Islet precursor cell (in vitro differentiated cells): ENCODE measurements at regions not wholly inside any gene's neighbourhood (a gene's known extent, or its start where the extent isn't known, plus 50 kb on each side); places are given as distances from the start of the nearest gene placed in this dataset.

Experiments
- DNase-seq: peaks from one replicate; pipeline ENCODE4 v3.0.0-alpha.2; 2018

GRCh38 chr10:4775808-4776207, 50.2 kb upstream of the AKR1E2 start:
- DNase-seq: no peak

- DNase-seq: no peak
Measured at GRCh38 chr10:4772202-4772570, 53.8 kb upstream of the AKR1E2 start.

- no peak for DNase-seq
Measured at GRCh38 chr10:4771554-4772201, 54.3 kb upstream of the AKR1E2 start.

GRCh38 chr10:4770801-4771553, 55.0 kb upstream of the AKR1E2 start:
- DNase-seq: no peak

GRCh38 chr10:4768416-4768815, 57.6 kb upstream of the AKR1E2 start:
- no peak for DNase-seq

GRCh38 chr10:4767033-4767814, 58.8 kb upstream of the AKR1E2 start:
- no peak for DNase-seq

GRCh38 chr10:4766454-4766853, 59.6 kb upstream of the AKR1E2 start:
- DNase-seq: no peak

- DNase-seq: no peak
Measured at GRCh38 chr10:4765428-4765827, 60.6 kb upstream of the AKR1E2 start.

GRCh38 chr10:4763960-4764428, 62.0 kb upstream of the AKR1E2 start:
- no peak for DNase-seq

GRCh38 chr10:4763513-4763912, 62.5 kb upstream of the AKR1E2 start:
- DNase-seq: no peak

- DNase-seq: no peak
Measured at GRCh38 chr10:4758256-4758655, 67.8 kb upstream of the AKR1E2 start.

GRCh38 chr10:4755286-4755989, 70.6 kb upstream of the AKR1E2 start:
- no peak for DNase-seq

- DNase-seq: no peak
Measured at GRCh38 chr10:4754143-4754542, 71.9 kb upstream of the AKR1E2 start.

GRCh38 chr10:4751211-4751610, 74.8 kb upstream of the AKR1E2 start:
- DNase-seq: no peak

- no peak for DNase-seq
Measured at GRCh38 chr10:4749271-4749574, 76.8 kb upstream of the AKR1E2 start.

- no peak for DNase-seq
Measured at GRCh38 chr10:4748491-4749270, 77.3 kb upstream of the AKR1E2 start.

- no peak for DNase-seq
Measured at GRCh38 chr10:4742217-4742616, 83.8 kb upstream of the AKR1E2 start.

- DNase-seq: no peak
Measured at GRCh38 chr10:4740471-4740870, 85.5 kb upstream of the AKR1E2 start.

GRCh38 chr10:4736608-4737007, 89.4 kb upstream of the AKR1E2 start:
- DNase-seq: no peak

GRCh38 chr10:4736183-4736582, 89.8 kb upstream of the AKR1E2 start:
- DNase-seq: no peak

GRCh38 chr10:4733843-4734224, 92.2 kb upstream of the AKR1E2 start:
- no peak for DNase-seq

GRCh38 chr10:4733150-4733842, 92.7 kb upstream of the AKR1E2 start:
- no peak for DNase-seq
